GM23248 (cell line): ENCODE measurements at regions not wholly inside any gene's neighbourhood (a gene's known extent, or its start where the extent isn't known, plus 50 kb on each side); places are given as distances from the start of the nearest gene placed in this dataset.

Experiments used
- EZH2 ChIP-seq: fragments of 200-600 bp; sonication (generic); IDR thresholded peaks from 2 replicates; pipeline ENCODE4 v1.6.1; 2018; ENCODE audit warnings: antibody characterized with exemption, mild to moderate bottlenecking; ENCODE audit not compliant: insufficient read depth, poor library complexity, severe bottlenecking
- EZH2phosphoT487 ChIP-seq: fragments of 200-600 bp; sonication (generic); IDR thresholded peaks from 2 replicates; pipeline ENCODE4 v1.6.1; 2018; ENCODE audit warnings: antibody characterized with exemption, moderate library complexity, mild to moderate bottlenecking, low read depth; ENCODE audit not compliant: insufficient read depth

GRCh38 chr5:103923616-103924168, 361.1 kb upstream of the NUDT12 start:
- TF ChIP-seq EZH2 (no peak), EZH2phosphoT487 (no peak)
